ENCODE measurements at regions not wholly inside any gene's neighbourhood (a gene's known extent, or its start where the extent isn't known, plus 50 kb on each side); places are given as distances from the start of the nearest gene placed in this dataset.

GRCh38 chr18:76255070-76255683 lies 239.9 kb downstream of the ZNF516 start:
- no peak for DNase-seq (ENCODE audit: low read depth)

GRCh38 chr18:76252880-76253279 lies 242.2 kb downstream of the ZNF516 start:
- no peak for DNase-seq (ENCODE audit: low read depth)

- DNase-seq (ENCODE audit: low read depth), result no peak
Measured at GRCh38 chr18:76252139-76252538, 242.9 kb downstream of the ZNF516 start.

DNA sequence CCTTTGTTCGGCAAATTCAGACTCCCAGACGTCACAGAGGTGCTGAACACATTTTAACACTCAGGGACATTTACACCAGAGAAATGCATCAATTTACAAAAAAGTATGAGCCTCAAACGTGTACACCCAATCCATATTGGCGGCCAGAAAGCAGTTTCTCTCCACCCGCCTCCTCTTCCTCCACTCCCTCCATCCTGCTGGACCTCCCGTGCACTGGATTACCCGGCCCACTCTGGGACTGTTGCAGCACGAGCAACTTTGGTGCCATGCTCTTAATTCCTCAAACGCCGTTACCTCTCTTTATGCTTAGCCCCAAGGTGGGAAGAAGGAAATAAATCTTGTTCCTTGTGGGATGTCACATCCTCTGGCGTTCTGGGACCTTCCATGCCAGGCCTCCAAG lies 243.4 kb downstream of the ZNF516 start:
- DNase-seq (ENCODE audit: low read depth), result no peak

GRCh38 chr18:76246590-76246989 lies 248.5 kb downstream of the ZNF516 start:
- no peak for DNase-seq (ENCODE audit: low read depth)

DNA sequence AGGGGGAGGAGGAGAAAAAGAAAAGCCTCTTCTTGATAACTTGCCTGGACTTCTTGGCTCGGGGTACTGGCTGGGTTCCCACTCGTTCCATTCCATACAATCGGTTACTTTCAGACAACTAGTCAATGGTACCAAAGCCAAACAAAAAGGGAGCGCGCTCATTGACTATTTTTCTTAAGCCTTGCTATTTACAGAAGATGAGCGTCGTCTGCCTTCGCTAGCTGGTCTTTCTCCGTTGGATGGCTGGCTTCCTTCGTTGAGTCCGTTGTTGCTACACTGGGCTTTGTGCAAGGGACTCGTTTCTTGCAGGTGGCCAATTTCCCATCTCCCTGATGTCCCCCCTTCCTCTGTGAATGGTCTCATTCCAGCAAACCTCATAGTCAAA lies 260.4 kb downstream of the ZNF516 start:
- DNase-seq (ENCODE audit: low read depth), result no peak

DNA sequence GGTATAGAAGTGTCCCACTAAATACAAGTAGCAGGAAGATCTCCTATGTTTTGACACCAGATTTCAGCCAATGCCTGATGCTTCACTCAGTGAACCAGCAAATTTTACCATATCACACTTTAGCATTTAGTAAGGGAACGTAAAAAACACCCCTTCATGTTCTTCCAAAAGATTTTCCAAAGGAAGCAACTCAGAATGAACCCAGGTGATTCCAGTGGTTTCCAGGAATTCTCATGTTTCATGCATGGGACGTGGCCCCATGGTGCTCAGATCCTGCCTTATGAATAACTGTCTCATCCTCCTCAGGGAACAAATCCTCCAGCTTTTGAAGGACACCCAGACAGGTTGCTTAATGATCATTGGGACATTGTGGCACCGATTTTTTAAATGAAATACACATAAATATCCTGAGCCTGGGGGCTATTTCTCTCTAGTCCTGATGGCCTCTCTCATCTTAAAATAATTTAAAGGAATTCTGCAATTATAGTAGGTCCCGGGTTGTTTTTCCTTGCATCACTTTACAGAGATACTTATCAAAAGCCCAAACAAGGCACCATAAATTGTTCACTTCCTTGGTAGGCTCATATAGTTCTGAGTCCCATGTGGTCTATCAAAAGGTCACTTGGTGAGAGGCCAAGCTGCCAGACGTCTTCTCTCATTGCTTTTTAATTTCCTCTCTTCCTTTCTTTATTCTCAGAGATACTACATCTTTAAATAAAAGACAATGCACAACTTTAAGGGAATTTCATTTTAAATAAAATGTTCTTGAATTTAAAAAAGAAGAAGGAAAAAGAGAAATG lies 261.0 kb downstream of the ZNF516 start:
- no peak for DNase-seq (ENCODE audit: low read depth)

DNA sequence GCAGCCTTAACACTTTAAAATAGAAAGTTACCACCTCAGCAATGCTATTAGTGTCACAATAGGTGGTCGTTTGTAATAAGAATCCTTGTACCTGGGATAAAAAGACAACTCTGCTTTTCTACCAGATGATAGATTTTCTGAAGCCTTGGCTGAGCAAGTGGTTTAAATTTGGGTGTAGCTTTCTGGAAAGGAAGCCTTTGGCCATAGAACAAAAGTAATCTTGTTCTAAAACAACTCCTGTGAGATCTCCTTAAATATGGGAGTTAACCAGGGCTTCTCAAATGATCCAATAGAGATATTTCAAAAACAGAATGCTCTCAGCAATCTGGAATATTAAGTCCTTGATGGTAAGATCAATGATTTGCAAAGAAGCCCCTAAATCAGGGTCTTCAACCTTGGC lies 261.6 kb downstream of the ZNF516 start:
- DNase-seq (ENCODE audit: low read depth), result no peak

GRCh38 chr18:76232779-76233178 lies 262.3 kb downstream of the ZNF516 start:
- DNase-seq (ENCODE audit: low read depth), result no peak

DNA sequence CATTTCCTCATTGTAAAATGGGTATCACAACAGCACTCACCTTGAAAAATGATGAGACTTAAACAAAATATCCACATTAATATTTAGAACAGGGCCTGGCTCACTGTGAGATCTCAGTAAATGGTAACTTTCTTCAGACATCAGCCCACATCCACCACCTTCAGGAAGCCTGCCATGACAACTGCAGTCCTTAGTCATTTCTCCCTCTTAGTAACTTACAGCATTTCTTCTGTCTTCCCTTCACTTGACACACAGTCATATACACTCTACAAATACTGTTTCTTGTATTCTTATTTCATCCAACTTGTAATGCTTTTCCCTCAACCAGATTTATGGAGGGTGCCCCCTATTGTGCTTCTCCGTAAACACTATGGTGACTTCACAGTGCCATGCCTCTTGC lies 263.0 kb downstream of the ZNF516 start:
- DNase-seq (ENCODE audit: low read depth), result no peak

- DNase-seq (ENCODE audit: low read depth), result no peak
Measured at GRCh38 chr18:76231402-76231801, 263.6 kb downstream of the ZNF516 start.

GRCh38 chr18:76230791-76231190 lies 264.3 kb downstream of the ZNF516 start:
- DNase-seq (ENCODE audit: low read depth), result no peak

- DNase-seq (ENCODE audit: low read depth), result no peak
Measured at GRCh38 chr18:76228716-76229115, 266.3 kb downstream of the ZNF516 start.

DNA sequence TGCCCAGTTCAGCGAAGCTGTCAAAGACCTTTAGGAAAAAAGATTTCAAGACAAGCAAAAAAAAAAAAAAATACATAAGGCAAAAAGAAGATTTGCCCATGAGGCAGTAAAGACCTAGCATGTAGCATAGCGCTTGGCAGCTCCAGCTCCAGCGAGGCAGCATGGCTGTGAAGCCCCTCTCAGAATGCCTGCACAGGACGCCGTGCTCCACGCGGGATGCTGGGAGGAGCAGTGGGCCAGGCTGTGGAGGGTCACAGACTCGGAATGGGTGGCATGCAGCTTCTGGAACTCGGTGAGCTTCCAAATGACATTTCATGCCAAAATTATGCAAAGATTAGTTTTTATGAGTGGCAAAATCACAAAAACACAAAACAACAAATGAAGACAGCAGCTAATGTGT lies 267.3 kb downstream of the ZNF516 start:
- no peak for DNase-seq (ENCODE audit: low read depth)

DNA sequence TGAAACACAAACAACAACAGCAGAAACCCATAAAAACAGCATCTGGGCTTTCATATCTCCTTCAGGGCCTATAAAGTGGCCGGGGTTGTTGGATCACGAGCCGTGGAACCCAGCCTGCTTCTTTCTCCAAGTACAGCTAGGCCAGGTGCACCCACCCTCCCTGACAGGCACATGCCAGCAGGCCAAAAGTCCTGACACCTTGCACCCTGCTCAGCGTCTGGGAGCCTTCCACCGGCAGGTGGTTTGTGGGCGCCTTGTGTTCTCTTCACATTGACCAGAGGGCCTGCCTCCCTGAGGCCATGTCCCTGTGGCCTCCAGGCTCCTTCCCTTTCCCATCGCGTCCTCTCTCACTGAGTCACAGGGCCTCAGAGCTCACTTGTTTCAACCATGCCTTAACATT lies 271.6 kb downstream of the ZNF516 start:
- no peak for DNase-seq (ENCODE audit: low read depth)

DNA sequence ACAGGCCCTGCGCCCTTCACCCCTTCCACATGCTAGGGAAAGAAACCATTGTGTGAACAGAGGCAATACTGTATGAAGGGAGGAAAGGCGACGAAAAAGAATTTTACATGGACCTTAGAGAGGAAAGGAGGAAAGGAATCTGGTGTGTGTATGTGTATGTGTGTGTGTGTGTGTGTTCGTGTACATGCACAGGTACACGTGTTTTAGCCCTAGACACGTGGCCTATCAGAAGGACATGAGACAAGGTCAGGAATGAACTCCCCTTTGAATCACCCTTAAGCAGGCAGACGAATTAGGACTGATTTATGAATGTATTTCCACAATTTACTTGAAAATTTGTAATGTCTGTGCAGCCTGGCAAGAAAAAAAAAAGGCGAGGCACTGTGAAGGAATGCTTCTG lies 276.0 kb downstream of the ZNF516 start:
- no peak for DNase-seq (ENCODE audit: low read depth)

DNA sequence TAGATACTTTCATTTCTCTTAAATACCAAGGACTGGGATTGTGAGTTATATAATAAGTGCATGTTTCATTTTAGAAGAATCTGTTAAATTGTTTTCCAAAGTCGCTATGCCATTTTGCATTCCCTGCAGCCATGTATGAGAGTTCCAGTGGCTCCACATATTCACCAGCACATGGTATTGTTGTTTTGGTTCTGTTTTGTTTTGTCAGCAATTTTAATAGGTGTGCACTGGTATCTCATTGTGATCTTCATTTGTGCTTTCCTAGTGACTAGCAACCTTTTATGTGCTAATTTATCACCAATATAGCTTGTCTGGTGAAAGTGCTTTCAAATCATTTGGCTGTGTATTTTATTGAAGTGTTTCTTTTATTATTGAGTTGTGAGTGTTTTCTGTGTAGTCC lies 278.9 kb downstream of the ZNF516 start:
- DNase-seq (ENCODE audit: low read depth), result no peak

DNA sequence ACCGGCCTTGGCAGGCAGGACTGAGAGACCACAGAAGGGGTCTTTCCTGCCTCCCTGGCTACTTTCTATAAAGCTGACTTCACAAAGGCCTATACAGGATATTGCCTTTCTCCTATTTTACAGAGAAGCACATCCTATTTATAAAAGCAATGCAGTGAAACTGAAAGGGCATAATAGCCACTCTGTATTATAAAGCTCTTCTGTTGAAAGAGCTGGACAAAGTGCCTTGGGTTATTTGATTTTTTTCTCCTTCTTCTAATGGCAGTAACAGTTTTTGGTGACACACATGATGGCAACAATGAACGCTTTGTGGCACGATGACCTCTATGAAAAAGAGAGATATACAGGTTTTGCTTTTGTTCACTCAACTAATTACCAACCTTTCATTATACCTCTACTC lies 281.1 kb downstream of the ZNF516 start:
- DNase-seq (ENCODE audit: low read depth), result no peak

GRCh38 chr18:76212960-76213359 lies 282.1 kb downstream of the ZNF516 start:
- no peak for DNase-seq (ENCODE audit: low read depth)

- no peak for DNase-seq (ENCODE audit: low read depth)
Measured at GRCh38 chr18:76209597-76209996, 285.4 kb downstream of the ZNF516 start.

DNA sequence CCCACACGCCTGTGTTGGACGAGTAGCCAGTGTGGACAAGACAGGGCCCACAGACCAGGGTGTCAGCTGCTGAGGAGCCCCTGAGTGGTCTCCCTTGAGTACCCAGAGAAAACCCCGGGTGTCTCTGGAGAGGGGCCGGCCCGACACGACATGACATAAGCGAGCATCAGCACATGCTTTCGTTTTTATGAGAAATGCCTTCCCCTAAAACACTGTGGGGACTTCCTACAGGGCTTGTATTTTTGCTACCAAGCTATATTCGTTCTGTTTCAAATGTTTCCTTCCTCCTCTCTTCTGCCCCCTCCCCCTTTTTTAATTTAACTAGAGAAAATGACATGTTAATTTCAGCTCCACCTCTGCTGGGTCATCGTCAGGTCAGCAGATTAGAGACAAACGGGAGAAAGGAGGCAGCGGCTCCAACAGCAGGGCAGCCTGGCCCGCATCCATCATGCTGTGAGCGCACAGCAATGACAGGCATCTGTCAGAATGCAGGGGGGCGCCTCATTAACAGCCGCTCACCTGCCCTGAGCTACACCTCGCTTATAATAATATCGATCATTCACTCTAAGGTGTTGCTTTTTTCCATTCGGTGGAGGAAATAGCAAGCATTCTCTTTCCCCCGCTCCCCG lies 286.2 kb downstream of the ZNF516 start:
- DNase-seq (ENCODE audit: low read depth), result no peak

GRCh38 chr18:76205906-76206305 lies 289.1 kb downstream of the ZNF516 start:
- no peak for DNase-seq (ENCODE audit: low read depth)

GRCh38 chr18:76203552-76203951 lies 291.5 kb downstream of the ZNF516 start:
- DNase-seq (ENCODE audit: low read depth), result no peak

- no peak for DNase-seq (ENCODE audit: low read depth)
Measured at GRCh38 chr18:76202322-76202721, 292.7 kb downstream of the ZNF516 start.
